HG02642 (cell line): ENCODE measurements at regions not wholly inside any gene's neighbourhood (a gene's known extent, or its start where the extent isn't known, plus 50 kb on each side); places are given as distances from the start of the nearest gene placed in this dataset.
"Not testable (repeated sequence)": the region's sequence is repeated elsewhere in the genome, so short reads cannot be mapped to it uniquely, and the experiment has no call there.

Source experiments
- ATAC-seq: cut with Tn5 transposase; IDR thresholded peaks from one replicate; pipeline ENCODE4 v1.9.1; 2021; ENCODE audit warnings: mild to moderate bottlenecking; ENCODE audit not compliant: unreplicated experiment, poor library complexity

DNA sequence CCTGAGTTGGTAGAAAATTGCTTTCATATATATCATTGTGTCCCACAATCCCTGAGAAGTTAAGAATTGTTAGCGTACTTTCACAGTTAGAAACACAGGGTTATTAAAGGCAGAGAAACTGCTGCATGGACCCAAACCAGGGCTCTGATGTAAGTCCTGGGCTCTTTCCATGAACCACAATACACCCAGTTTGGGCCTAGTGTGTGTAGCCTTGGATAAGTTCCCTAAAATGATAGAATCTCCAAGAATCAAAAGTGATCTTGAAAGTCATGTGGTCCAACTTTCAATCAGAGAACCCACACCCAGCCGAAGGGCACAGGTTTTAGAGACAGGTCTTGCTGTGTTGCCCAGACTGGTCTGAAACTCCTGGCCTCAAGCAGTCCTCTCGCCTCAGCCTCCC, 257.8 kb upstream of the KLF3 start:
- ATAC-seq, result no peak

DNA sequence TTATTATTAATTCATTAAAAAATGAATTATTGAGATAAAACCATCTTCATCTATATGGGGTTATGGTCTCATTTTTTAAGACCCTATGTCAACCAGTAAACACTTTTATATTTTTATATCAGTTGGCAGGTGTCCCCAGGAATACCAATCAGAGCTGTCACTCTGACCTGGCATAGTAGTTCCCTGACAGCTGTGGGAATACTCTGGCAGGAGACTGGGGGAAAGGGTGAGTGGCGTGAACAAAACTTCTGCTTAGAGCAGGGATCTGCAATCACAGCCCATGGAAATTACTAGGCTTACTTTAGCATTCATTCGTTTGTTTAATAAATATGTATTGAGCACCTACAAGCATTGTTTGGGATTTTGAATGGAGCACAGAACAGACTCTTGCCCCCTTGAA, 254.1 kb upstream of the KLF3 start:
- ATAC-seq, result no peak

DNA sequence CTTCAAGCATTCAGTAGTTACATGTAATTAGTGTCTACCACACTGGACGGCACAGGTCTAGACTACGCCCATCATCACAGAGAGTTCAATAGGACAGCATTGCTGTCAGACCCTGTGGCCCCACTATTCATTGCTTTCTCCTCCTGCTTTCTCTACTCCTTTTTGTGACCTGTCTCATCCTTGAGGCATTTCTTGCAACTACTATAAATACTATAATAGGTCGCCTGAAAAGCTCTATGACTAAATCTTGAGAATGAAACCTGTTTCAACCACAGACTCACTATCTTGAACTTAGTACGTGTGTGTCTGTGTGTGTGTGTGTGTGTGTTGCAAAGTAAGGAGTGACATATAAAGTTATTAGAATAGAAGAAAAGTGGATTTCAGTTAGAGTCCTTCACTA, 252.9 kb upstream of the KLF3 start:
- ATAC-seq, result no peak

DNA sequence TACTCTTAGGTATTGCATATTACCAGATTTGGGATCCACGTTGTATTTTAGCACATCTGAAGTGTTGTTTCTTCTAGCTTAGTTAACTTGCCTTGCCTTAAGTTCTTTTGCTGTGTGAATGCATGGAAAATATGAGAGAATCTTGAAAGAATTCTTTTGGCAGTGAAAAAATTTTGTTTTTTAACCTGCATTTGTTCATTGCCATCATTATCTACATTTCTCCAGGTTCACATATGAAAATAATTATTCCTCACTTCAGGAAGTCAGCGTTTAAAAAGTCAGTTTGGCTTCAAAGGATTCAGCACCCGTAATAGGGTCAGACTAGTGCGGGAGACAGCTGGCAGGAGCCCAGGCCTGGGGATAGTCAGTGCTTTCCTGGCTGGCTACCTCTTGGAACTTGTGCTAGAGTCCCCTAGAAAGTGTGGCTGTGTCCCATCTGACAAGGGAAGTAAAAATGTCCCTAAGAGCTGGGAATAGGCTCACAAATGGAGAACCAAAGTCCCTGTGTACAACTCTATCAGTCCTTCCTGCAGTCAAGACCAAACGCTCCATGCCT, 251.9 kb upstream of the KLF3 start:
- no peak for ATAC-seq

DNA sequence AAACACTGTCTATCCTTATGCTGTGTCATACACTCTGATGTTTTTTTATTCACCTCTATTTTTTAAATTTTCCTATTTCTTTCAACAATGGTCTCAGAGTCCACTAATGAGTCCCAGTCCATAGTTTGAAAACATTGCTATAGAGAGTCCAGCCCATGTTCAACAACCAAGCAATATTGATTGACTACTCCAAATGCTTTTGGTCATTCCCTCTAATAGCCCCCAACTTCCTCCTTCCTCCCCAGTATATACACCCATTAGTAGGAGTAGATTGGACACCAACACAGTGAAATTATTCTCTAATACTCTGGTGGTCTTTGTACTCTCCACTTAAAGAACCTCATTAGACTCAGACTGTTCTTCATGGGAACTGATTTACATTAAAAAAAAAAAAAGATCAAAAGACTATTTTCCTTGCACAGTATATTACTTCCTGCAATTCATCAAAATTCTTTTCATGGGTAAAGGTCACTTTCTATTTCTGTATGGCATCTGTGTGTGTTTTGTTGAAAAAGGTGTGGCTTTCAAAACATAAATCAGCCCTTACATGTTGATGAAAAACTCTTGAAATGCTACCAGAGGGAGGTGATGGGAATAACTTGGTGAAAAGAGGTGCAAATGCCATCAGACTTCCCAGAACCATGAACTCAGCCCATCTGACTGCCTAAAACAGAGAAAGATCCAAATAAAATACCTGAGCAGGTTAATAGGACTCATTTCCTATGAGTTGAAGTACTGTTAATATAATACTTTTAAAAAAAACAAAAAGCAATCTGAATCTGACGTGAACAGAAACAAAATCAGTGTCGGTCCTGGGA, 250.3 kb upstream of the KLF3 start:
- ATAC-seq, result no peak

DNA sequence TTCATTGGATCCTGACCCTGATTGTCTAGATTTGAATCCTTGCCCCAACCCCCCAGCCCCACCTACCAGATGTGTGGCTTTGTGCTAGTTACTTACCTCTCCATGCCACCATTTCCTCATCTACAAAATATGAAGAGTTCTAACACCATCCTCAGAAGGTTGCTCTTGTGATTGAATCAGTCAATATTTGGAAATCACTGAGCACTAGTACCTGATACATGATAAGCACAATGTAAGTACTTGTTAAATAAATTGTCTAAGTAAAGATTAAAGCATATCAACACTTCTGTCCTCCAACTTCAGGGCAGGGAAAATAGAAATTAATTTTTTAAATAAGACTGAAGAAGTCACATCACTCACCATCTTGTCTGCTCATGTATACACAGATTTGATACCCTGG, 249.6 kb upstream of the KLF3 start:
- no peak for ATAC-seq

DNA sequence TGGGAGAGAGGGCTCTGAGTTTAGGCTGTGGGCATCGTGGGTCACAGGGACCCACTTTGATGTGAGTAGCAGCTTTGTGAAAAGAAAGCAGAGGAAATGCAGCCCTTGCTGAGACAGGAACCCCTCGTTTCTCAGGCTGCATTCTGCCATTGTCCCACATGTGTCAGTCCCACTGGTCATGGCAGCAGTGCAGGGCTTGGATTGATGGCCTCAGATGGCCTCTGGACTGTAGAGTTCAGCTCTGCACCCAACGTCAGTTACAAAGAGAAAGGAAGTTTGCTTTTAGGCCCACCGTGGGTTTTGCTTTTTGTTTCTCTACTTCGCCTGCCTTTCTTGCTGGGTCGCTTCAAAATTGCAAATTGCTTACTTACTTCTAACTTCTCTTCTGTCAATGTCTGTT, 248.3 kb upstream of the KLF3 start:
- ATAC-seq, result no peak

DNA sequence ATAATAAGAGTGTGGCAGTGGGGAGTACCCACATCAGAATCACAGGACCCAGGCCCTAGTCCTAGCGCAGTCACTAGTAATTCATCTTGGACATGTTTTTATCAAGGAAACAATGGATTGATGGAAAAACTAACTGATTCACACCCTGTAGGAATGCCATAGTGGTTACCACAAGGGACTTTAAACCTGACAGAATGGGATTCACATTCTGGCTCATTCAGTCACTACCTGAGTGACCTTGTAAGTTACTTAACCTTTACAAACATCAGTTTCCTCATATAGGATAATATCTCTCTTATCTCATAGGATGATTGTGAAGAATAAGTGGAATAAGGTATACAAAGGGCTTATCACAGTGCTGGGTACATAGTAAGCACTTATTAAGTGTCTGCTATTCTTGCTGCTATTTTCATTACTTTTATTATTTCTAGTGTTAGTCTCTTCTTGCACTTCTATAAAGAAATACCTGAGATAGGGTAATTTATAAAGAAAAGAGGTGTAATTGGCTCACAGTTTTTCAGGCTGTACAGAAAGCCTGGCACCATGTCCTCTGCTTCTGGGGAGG, 247.5 kb upstream of the KLF3 start:
- no peak for ATAC-seq

DNA sequence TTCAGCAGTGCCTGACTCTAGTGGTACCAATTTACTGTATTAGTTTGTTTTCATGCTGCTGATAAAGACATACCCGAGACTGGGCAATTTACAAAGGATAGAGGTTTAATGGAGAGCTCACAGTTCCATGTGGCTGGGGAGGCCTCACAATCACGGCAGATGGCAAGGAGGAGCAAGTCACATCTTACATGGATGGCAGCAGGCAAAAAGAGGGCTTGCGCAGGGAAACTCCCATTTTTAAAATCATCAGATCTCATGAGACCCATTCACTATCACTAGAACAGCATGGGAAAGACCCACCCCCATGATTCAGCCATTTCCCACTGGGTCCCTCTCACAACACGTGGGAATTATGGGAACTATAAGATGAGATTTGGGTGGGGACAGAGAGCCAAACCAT, 243.7 kb upstream of the KLF3 start:
- not testable (repeated sequence) for ATAC-seq

DNA sequence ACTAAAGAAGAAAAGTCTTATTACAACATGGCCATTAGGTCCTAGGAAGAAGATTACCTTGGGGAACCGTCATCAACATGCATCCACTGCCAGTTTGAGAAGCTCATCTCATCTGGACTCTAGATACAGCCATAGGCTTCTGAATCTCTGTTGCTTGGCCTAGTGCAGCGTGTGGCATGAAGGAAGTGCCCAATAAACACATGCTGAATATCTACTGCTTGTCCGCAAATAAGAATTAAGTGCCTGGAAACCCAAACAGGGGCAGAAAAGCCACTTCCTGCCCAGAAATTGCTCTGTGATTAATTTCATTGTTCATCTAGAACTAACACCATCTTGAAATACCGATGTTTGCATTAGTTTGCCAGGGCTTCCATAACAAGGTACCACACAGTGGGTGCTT, 241.1 kb upstream of the KLF3 start:
- ATAC-seq, result no peak

DNA sequence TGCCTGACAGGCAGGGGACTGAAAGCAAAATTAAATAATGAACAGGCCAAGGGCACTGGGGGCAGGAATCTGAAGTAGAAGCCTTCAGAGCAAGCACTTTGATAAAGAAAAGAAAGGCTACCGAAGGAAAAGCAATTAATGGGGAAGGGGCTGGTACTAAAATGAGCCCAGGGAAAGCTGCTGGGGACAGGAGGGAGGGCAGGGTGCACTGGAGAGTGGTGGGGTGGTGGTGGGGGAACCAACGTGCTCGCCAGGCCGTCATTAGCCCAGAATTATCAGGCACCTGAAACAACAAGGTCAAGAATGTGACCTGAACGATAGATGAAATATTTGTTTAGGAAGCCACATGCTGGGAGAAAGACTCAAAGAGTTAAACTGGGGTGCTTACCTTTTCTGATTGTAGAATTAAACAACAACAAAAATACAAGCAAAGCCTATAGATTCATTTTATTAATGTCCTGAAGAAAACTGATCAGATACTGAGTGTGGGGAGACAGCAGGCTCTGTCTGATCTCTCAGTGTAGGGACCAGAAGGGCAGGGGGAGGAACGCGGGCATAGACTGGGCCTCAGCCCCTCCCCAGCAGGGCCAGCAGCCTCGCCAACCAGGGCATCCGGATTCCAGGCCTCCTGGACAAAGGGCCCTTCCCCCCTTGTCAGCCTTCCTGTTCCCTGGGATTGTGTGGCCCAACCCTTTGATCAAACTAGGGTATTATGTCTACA, 239.7 kb upstream of the KLF3 start:
- ATAC-seq, result no peak

DNA sequence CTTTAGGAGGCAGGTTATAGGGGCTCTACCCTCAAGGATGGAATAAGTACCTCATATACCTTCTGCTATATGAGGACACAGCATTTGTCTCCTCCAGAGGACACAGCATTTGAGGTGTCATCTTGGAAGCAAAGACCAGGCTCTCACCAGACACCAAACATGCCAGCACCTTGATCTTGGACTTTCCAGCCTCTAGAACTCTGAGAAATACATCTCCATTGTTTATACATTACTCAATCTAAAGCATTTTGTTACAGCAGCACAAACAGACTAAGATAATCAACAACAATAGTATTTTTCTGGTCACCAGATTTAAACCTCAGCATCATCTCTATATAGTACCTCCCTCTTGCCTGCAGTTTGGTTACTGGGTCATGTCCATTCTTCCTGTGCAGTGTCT, 237.5 kb upstream of the KLF3 start:
- no peak for ATAC-seq

DNA sequence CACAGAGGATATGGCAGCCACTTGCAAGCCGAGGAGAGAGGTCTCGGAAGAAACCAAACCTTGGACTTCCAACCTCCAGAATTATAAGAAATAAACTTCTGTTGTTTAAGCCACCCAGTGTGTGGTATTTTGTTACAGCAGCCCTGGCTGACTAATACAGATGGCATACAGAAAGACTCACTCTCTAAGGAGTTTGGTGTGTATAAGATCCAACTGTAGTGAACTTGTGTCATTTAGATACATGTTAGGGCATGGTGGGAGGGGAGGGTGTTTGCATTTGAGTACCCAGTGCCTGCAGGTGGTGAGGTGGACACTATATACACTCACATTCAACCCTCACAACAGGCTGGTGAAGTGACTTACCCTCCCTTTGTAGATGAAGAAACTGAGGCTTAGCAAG, 233.2 kb upstream of the KLF3 start:
- ATAC-seq, result no peak

DNA sequence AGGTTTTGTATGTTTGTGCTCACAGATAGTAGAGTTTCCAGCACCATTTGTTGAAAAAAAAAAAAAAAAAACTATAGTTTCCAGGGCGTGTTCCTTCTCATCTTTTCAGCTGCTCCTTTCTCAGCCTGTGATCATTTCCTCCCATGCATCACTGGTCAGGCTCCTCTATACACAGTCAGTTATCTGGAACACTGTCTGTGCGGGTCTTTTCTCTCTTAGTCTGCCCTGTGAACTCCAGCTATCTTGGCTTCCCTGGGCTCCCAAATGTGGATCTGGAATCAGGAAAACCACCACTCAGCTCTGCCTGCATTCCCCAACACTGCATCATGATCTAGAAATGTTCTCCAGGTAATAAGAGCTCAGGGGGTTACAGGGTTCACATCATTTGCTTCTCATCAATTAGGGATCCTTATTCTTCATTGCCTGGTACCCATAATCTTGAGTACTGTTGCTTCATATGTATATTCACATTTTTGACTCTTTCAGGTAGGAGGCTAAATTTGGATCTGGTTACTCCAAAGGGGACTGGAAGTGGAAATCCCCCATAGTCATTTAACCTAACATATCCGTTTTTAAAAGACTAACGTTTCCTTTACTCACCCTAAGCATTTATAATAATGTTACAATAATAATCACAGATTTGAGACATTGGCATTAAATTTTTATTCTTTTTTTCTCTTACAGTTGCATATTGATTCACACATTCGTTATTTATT, 221.8 kb upstream of the KLF3 start:
- no peak for ATAC-seq

DNA sequence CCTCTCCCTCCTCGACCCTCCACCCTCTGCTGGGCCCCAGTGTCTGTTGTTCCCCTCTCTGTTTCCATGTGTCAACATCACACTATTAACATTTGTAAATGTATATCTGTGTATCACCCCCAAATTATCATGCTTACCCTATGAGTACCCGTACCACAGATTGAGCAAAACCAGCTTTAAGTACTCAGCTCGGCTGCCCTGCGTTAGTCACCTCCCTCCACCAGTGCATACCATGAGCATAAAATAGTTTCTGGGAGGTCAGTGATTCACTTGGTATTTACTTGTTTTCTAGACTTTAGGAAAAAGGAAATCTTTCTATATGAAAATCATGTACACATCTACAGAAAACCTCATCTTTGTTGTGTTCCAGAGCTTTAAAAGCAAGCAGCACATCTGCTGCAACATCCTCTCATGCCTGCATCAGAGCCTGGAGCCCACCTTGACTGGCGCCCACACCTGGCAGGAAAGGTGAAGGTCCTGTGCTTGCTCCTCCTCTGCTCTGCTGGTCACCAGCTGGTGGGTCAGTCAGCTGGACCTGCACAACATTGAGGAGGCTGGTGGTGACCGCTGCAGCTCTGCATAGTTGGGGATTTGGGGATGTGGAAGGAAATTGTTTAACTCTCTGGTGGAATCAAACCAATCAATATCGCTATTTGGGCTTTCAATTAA, 214.4 kb upstream of the KLF3 start:
- no peak for ATAC-seq

DNA sequence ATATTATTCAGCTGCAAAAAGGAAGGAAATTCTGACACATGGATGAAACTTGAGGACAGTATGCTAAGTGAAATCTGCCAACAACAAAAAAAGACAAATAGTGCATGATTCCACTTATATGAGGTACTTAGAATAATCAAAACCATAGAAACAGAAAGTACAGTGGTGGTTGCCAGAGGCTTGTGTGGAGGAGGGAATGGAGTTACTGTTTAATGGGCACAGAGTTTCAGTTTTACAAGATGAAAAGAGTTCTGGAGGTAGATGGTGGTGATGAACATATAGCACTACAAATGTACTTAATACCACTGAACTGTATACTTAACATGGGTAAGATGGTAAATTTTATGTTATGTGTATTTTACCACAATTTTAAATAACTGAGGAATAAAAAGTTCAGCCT, 212.0 kb upstream of the KLF3 start:
- ATAC-seq, result peak; percentile 50

DNA sequence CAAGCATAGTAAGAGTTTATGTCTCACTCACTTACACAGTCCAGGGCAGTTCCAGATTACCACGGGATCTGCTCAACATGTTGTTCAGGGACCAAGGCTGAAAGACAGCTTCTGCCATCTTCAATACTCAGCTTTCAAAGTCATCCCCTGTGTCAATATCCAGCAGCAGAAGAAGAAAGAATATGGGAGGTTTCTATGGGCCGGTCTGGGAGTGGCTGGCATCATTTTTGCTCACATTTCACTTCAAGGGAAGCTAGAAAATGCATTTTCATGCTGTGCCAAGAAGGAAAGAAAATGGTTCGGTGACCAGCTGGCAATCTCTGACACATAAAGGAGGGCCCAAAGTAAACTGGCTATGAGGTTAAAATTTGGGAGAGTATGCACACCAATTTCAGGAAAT, 211.5 kb upstream of the KLF3 start:
- ATAC-seq, result peak; percentile 10

DNA sequence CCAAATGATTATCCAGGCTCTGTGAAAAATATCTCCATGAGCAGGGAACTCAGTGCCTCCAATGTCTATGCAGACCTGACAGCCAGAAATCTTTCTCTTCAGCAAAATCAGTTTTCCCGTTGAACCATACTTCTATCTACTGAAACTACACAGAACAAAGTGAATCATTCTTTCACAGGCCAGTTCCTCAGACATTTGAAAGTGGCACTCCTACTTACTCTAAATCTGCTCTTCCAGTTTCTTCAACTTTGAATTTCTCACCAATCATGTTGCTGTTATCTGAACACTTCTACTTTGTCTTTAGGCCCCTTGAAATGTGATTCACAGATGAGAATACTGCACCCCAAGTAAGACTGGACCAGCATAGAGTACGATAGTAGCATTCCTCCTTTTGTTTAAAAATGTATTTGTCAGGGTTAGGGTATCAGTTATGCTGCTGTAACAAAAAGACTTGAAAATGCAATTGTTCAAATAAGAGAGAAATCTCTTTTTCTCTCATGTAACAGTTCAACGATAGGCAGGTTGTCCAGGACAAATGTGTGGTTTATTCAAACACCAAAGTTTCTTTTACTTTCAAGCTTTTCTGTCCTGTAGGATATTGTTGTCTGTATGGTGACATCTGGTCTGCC, 210.6 kb upstream of the KLF3 start:
- no peak for ATAC-seq

DNA sequence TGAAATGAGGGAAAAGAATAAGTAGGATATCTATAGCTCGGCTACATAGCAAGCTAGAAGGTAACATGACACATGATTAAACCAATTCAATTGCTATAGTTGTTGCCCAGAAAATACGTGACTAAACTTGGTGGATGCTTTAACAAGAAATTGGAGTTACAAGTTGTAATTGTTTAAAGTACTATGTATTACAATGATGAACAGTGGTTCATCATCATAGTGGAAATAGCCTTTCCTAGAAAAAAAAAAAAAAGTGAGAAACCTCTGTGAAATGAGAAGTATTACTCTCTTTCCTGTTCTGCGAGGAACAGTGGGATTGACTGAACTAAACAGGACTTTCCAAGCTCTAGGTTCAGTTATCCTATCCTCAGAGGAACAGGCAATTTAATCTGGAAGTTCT, 209.7 kb upstream of the KLF3 start:
- ATAC-seq, result no peak
